K562 (cell line): ENCODE measurements at regions not wholly inside any gene's neighbourhood (a gene's known extent, or its start where the extent isn't known, plus 50 kb on each side); places are given as distances from the start of the nearest gene placed in this dataset.

Source experiments
- ATAC-seq: fragments of 200-7000 bp; cut with Tn5 transposase; 3 replicates; pipeline ENCODE4 v1.9.1; 2020; ENCODE audit warnings: moderate library complexity
- BruUV-seq: library from RNA; stranded (reverse); fragments of 400-500 nt; replicated peaks from 2 replicates; lab custom pipeline; 2021; lab: Mats Ljungman, UMichigan
- CTCF ChIA-PET: fragments of 300-600 bp; formaldehyde crosslinking; extraction: SDS; loops from one replicate; lab custom pipeline; 2021; ENCODE audit warnings: low intra/inter-chr PET ratio; lab: Yijun Ruan, JAX
- POLR2A ChIA-PET: fragments of 300-600, 350-650 bp; sonication (Branson Sonifier 250); formaldehyde crosslinking; extraction: SDS; loops from one replicate; lab custom pipeline; 2021; ENCODE audit warnings: antibody characterized with exemption, inconsistent platforms; lab: Yijun Ruan, JAX
- DNase-seq, 4 experiments: peaks; one replicate each; pipeline versions ENCODE4 v3.0.0 to v3.0.0-alpha.2; 2011 to 2018; ENCODE audit warnings: low spot score in 3 of 4, mixed read lengths in 3 of 4; ENCODE audit errors: extremely low read depth in 1 of 4
- FAIRE-seq: peaks from 2 replicates; lab custom pipeline; 2011; peaks lifted over from hg19 to GRCh38; lab: Jason Lieb, UNC
- H2AFZ ChIP-seq: 2 replicates; pipeline ENCODE4 v1.6.0; 2011; ENCODE audit warnings: low read depth, low read length, control low read depth, inconsistent platforms
- H3K27ac ChIP-seq: fragments of 200-600 bp; 3 replicates; pipeline ENCODE4 v1.8.0; 2011; ENCODE audit warnings: low read depth, mild to moderate bottlenecking, control low read depth, inconsistent platforms, low read length, moderate library complexity, mixed read lengths; ENCODE audit errors: extremely low read depth
- H3K27me3 ChIP-seq, 2 experiments: fragments of 300-600 bp in 1 of 2; 2 replicates in 1 of 2; 3 replicates in 1 of 2; pipeline versions ENCODE4 v1.6.0 to v1.8.0; 2011; ENCODE audit warnings: inconsistent platforms in 2 of 2, low read length in 2 of 2, mild to moderate bottlenecking in 1 of 2, mixed read lengths in 1 of 2, moderate library complexity in 1 of 2; ENCODE audit not compliant: control insufficient read depth in 2 of 2, insufficient read depth in 2 of 2
- H3K36me3 ChIP-seq: fragments of 300-600 bp; 3 replicates; pipeline ENCODE4 v1.8.0; 2011; ENCODE audit warnings: mild to moderate bottlenecking, low read length, inconsistent platforms; ENCODE audit not compliant: control insufficient read depth, insufficient read depth
- H3K4me1 ChIP-seq, 2 experiments: fragments of 200-600 bp in 1 of 2; replicated peaks in 1 of 2; 2 replicates in 1 of 2; 3 replicates in 1 of 2; pipeline versions ENCODE4 v1.5.1 to v1.8.0; 2011; ENCODE audit warnings: inconsistent platforms in 2 of 2, low read length in 2 of 2, mild to moderate bottlenecking in 1 of 2, mixed read lengths in 1 of 2, moderate library complexity in 1 of 2; ENCODE audit not compliant: control insufficient read depth in 2 of 2, insufficient read depth in 2 of 2
- H3K4me2 ChIP-seq: 2 replicates; pipeline ENCODE4 v1.6.1; 2011; ENCODE audit warnings: low read length, control low read depth, inconsistent platforms, mixed read lengths; ENCODE audit not compliant: insufficient read depth
- H3K4me3 ChIP-seq: fragments of 200-600 bp; sonication (generic), shearing (Covaris generic); 2 replicates; pipeline ENCODE4 v1.5.1; 2016; ENCODE audit warnings: control low read depth, inconsistent platforms
- H3K79me2 ChIP-seq: fragments of 200-600 bp; 3 replicates; pipeline ENCODE4 v1.8.0; 2011; ENCODE audit warnings: low read length, inconsistent platforms; ENCODE audit not compliant: control insufficient read depth, insufficient read depth
- H3K9ac ChIP-seq, 2 experiments: 2 replicates each; pipeline versions ENCODE4 v1.6.0 to v1.6.1; 2011; ENCODE audit warnings: low read depth in 2 of 2, low read length in 2 of 2, control low read depth in 1 of 2, inconsistent platforms in 1 of 2, mild to moderate bottlenecking in 1 of 2, mixed read lengths in 1 of 2; ENCODE audit not compliant: insufficient read depth in 1 of 2
- H3K9me1 ChIP-seq: one replicate; pipeline ENCODE4 v1.6.0; 2011; ENCODE audit warnings: inconsistent platforms, mild to moderate bottlenecking, low read length, moderate library complexity; ENCODE audit not compliant: control insufficient read depth, insufficient read depth
- H3K9me3 ChIP-seq: replicated peaks from 2 replicates; pipeline ENCODE4 v1.5.1; 2011; ENCODE audit warnings: low read depth, low read length, inconsistent platforms; ENCODE audit not compliant: control insufficient read depth, insufficient read depth
- H4K20me1 ChIP-seq: replicated peaks from 2 replicates; pipeline ENCODE4 v1.6.1; 2011; ENCODE audit warnings: low read length, inconsistent platforms, mixed read lengths; ENCODE audit not compliant: control insufficient read depth, insufficient read depth
- CBFA2T3 ChIP-seq: fragments of 450-650 bp; IDR thresholded peaks from 2 replicates; pipeline ENCODE4 v1.6.1; 2017
- HDAC3 ChIP-seq: fragments of 450-650 bp; IDR thresholded peaks from 2 replicates; pipeline ENCODE4 v1.6.1; 2018; ENCODE audit warnings: borderline replicate concordance, mild to moderate bottlenecking, moderate library complexity; ENCODE audit not compliant: partially characterized antibody
- NFYB ChIP-seq: IDR thresholded peaks from 2 replicates; pipeline ENCODE4 v1.6.1; 2011; ENCODE audit warnings: mild to moderate bottlenecking, moderate library complexity; ENCODE audit not compliant: insufficient read length; ENCODE audit errors: extremely low read depth
- SRSF9 ChIP-seq: fragments of 200-400 bp; formaldehyde crosslinking; IDR thresholded peaks from 2 replicates; pipeline ENCODE4 v1.6.1; 2017; ENCODE audit warnings: low read depth, low read length, borderline replicate concordance
- U2AF2 ChIP-seq: fragments of 200-400 bp; formaldehyde crosslinking; optimal IDR thresholded peaks from 2 replicates; pipeline ENCODE3; 2017; ENCODE audit warnings: low read depth, mild to moderate bottlenecking, low read length
- ZNF717 ChIP-seq: fragments of 250-450 bp; sonication (Bioruptor Pico); IDR thresholded peaks from 2 replicates; pipeline ENCODE4 v1.5.0; 2021
- WGBS: fragments of 100-300 bp; shearing (Covaris generic); methylation state at CpG from one replicate; pipeline ENCODE4 v1.1.6; 2016; ENCODE audit warnings: low coverage, mixed read lengths; ENCODE audit not compliant: insufficient coverage; ENCODE audit errors: missing lambda C conversion rate; 5-methylcytosine and 5-hydroxymethylcytosine counted together
- in situ Hi-C: fragments of 300-500 bp; cut with MboI; formaldehyde crosslinking; loops from 4 replicates; pipeline ENCODE4 v1.15.0; 2018; ENCODE audit warnings: inconsistent platforms, mixed read lengths
- intact Hi-C: fragments of 100-400 bp; cut with micrococcal nuclease; formaldehyde crosslinking; loops from 2 replicates; pipeline ENCODE4 v1.14.2; 2022
- TF ChIP-seq, protein P1 (sequence below): fragments of 450-650 bp; IDR thresholded peaks from 2 replicates; pipeline ENCODE4 v1.6.1; 2016; ENCODE audit warnings: antibody characterized with exemption

DNA sequence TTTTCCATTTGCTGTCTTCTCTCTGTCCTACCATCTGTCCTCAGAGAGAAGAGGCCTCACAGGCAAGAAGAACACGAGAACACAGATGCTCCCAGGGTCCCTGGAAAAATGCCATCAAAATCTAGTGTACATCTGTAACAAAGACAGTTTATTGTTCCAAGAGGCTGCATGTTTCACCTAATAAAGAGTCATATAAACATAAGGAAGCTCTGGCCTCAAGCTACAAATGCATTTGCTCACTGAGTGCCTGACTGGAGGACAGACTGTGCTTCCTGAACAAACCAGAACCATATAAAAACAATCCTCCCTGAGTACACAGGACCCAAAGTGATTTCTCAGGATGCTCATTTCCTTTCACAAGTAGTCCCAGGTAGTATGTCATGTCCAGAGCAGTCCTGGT lies 76.3 kb upstream of the SLC44A3 start:
- TF ChIP-seq CBFA2T3 (no peak), HDAC3 (no peak), ZNF717 (CRISPR knock-in tag) (no peak), SRSF9 (no peak), NFYB (no peak), U2AF2 (no peak)
- TF ChIP-seq, protein P1, sequence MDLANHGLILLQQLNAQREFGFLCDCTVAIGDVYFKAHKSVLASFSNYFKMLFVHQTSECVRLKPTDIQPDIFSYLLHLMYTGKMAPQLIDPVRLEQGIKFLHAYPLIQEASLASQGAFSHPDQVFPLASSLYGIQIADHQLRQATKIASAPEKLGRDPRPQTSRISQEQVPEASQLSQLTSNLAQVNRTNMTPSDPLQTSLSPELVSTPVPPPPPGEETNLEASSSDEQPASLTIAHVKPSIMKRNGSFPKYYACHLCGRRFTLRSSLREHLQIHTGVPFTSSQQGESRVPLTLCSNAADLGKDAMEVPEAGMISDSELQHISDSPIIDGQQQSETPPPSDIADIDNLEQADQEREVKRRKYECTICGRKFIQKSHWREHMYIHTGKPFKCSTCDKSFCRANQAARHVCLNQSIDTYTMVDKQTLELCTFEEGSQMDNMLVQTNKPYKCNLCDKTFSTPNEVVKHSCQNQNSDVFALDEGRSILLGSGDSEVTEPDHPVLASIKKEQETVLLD: no peak
- Histone ChIP-seq H3K27ac (no peak overlapping the region), H3K4me2 (no peak overlapping the region), H3K27me3 (no peaks in the 10 kb centered on the region), H3K4me3 (no peak overlapping the region), H3K9me3 (no peaks in the 10 kb centered on the region), H3K9me1 (no peaks in the 10 kb centered on the region), H4K20me1 (no peaks in the 10 kb centered on the region), H2AFZ (no peak overlapping the region), H3K9ac (no peak overlapping the region), H3K4me1 (no peaks in the 10 kb centered on the region), H3K36me3 (no peaks in the 10 kb centered on the region), H3K79me2 (no peaks in the 10 kb centered on the region)
- WGBS: 0% methylated on average over 1 of the region's 1 CpG
- ChIA-PET CTCF (no interaction called here), POLR2A (interaction anchor here (0.8 kb wide), 1 partner anchor 21 kb away, joined by 4 read pairs; no protein-coding TSS in a partner anchor)
- DNase-seq (no peak), FAIRE-seq (no peak), ATAC-seq (no peak)
- intact Hi-C loops (no loop called here), in situ Hi-C loops (no loop called here)
- BruUV-seq: no TSS peak
